ENCODE measurements at regions not wholly inside any gene's neighbourhood (a gene's known extent, or its start where the extent isn't known, plus 50 kb on each side); places are given as distances from the start of the nearest gene placed in this dataset.

DNA sequence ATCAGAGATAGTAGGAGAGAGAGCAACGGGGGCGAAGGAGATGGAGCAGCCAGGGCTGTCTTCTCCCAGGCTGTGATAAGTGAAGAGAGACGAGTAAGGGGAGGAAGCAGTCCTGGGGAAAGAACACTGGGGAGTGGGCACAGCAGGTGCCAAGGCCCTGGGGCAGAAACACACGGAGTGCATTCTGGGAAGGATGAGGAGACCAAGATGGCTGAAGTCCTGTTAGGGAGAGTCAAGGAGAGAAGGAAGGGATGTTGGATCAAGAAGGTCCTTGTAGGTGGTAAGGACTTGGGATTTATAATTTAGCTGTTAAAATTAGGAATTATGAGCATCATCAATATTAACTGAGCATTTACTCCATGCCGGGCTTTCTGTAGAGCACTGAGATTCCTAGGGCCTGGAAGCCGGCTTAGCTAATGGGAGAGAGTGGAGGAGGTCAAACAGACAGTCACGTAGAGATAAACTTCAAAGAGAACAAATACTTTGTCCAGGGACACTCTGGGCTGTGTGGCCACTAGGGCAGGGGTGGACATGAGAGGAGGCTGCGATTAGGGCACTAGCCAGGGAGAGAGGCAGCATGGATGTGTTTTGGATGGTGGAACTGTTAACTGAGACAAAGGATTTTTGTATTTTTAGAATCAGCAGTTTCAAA lies 134.2 kb upstream of the PEG3 start:
- TF ChIP-seq, protein P1, sequence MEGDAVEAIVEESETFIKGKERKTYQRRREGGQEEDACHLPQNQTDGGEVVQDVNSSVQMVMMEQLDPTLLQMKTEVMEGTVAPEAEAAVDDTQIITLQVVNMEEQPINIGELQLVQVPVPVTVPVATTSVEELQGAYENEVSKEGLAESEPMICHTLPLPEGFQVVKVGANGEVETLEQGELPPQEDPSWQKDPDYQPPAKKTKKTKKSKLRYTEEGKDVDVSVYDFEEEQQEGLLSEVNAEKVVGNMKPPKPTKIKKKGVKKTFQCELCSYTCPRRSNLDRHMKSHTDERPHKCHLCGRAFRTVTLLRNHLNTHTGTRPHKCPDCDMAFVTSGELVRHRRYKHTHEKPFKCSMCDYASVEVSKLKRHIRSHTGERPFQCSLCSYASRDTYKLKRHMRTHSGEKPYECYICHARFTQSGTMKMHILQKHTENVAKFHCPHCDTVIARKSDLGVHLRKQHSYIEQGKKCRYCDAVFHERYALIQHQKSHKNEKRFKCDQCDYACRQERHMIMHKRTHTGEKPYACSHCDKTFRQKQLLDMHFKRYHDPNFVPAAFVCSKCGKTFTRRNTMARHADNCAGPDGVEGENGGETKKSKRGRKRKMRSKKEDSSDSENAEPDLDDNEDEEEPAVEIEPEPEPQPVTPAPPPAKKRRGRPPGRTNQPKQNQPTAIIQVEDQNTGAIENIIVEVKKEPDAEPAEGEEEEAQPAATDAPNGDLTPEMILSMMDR (IDR thresholded peaks at IDR 0.05; ENCODE audit: insufficient read depth, low read length): no peak
- no peak for TF ChIP-seq POLR2AphosphoS5 (IDR thresholded peaks at IDR 0.05; ENCODE audit: low read depth)
- TF ChIP-seq REST (IDR thresholded peaks at IDR 0.05; ENCODE audit: insufficient replicate concordance, low read depth): no peak
